H1 (cell line): ENCODE measurements at regions not wholly inside any gene's neighbourhood (a gene's known extent, or its start where the extent isn't known, plus 50 kb on each side); places are given as distances from the start of the nearest gene placed in this dataset.

Source experiments
- CTCF ChIA-PET: fragments of 300-600 bp; sonication (Branson Sonifier 250); formaldehyde crosslinking; loops from one replicate; lab custom pipeline; 2021; ENCODE audit not compliant: partially characterized antibody; lab: Charles Lee
- POLR2A ChIA-PET: fragments of 300-600 bp; sonication (Branson Sonifier 250); formaldehyde crosslinking; loops from one replicate; lab custom pipeline; 2021; ENCODE audit warnings: inconsistent platforms; ENCODE audit not compliant: partially characterized antibody; lab: Charles Lee
- DNase-seq, 2 experiments: peaks; one replicate each; pipeline versions ENCODE4 v3.0.0 to v3.0.0-alpha.2; 2010 to 2022; ENCODE audit warnings: low spot score in 2 of 2, low read depth in 1 of 2, mixed read lengths in 1 of 2
- FAIRE-seq: peaks from 2 replicates; lab custom pipeline; 2011; peaks lifted over from hg19 to GRCh38; lab: Jason Lieb, UNC
- H2AFZ ChIP-seq: 2 replicates; pipeline ENCODE4 v1.8.1; 2012; ENCODE audit warnings: low read length, inconsistent platforms
- H2AK5ac ChIP-seq: 2 replicates; pipeline ENCODE4 v1.6.1; 2013; ENCODE audit warnings: low read depth, low read length
- H2BK120ac ChIP-seq: replicated peaks from 2 replicates; pipeline ENCODE3; 2013; ENCODE audit warnings: low read depth, low read length, inconsistent platforms
- H2BK12ac ChIP-seq: 2 replicates; pipeline ENCODE4 v1.6.1; 2013; ENCODE audit warnings: low read depth, low read length
- H2BK15ac ChIP-seq: 2 replicates; pipeline ENCODE4 v1.6.1; 2013; ENCODE audit warnings: low read length
- H2BK20ac ChIP-seq: 2 replicates; pipeline ENCODE4 v1.6.1; 2013; ENCODE audit warnings: low read length
- H2BK5ac ChIP-seq: 2 replicates; pipeline ENCODE4 v1.6.1; 2013; ENCODE audit warnings: low read depth, low read length
- H3K14ac ChIP-seq: 2 replicates; pipeline ENCODE4 v1.6.1; 2013; ENCODE audit warnings: inconsistent platforms; ENCODE audit not compliant: insufficient read length
- H3K18ac ChIP-seq: 2 replicates; pipeline ENCODE4 v1.6.1; 2013; ENCODE audit warnings: low read length; ENCODE audit errors: extremely low read depth
- H3K23ac ChIP-seq: 2 replicates; pipeline ENCODE4 v1.6.1; 2013; ENCODE audit warnings: inconsistent platforms; ENCODE audit not compliant: insufficient read length
- H3K23me2 ChIP-seq: 2 replicates; pipeline ENCODE4 v1.6.1; 2013; ENCODE audit warnings: low read depth, low read length
- H3K27ac ChIP-seq: 2 replicates; pipeline ENCODE4 v1.6.1; 2011; ENCODE audit warnings: low read depth, low read length, inconsistent platforms
- H3K27me3 ChIP-seq, 4 experiments: replicated peaks in 1 of 4; 1 replicate in 1 of 4; 2 replicates in 3 of 4; pipeline versions ENCODE4 v1.6.1 to v1.8.1; 2011 to 2013; ENCODE audit warnings: low read length in 3 of 4, mild to moderate bottlenecking in 3 of 4, inconsistent platforms in 2 of 4, mixed read lengths in 2 of 4, moderate library complexity in 1 of 4; ENCODE audit not compliant: control insufficient read depth in 3 of 4, insufficient read depth in 3 of 4; ENCODE audit errors: extremely low read depth in 1 of 4
- H3K36me3 ChIP-seq, 4 experiments: 2 replicates each; pipeline versions ENCODE4 v1.6.1 to v1.8.1; 2011 to 2013; ENCODE audit warnings: mild to moderate bottlenecking in 4 of 4, low read length in 3 of 4, moderate library complexity in 2 of 4, control low read depth in 1 of 4, inconsistent platforms in 1 of 4; ENCODE audit not compliant: insufficient read depth in 4 of 4, control insufficient read depth in 2 of 4
- H3K4ac ChIP-seq: replicated peaks from 2 replicates; pipeline ENCODE3; 2013; ENCODE audit warnings: low read length, low read depth, mixed read lengths, inconsistent platforms; ENCODE audit not compliant: insufficient read length
- H3K4me1 ChIP-seq, 4 experiments: replicated peaks in 1 of 4; 1 replicate in 1 of 4; 2 replicates in 3 of 4; pipeline versions ENCODE4 v1.6.1 to v1.8.1; 2011 to 2013; ENCODE audit warnings: low read length in 3 of 4, inconsistent platforms in 2 of 4, mixed read lengths in 1 of 4; ENCODE audit not compliant: insufficient read depth in 4 of 4, control insufficient read depth in 3 of 4
- H3K4me2 ChIP-seq, 2 experiments: 2 replicates each; pipeline versions ENCODE4 v1.6.1 to v1.8.1; 2011 to 2013; ENCODE audit warnings: low read depth in 2 of 2, low read length in 2 of 2, control low read depth in 1 of 2, inconsistent platforms in 1 of 2, mild to moderate bottlenecking in 1 of 2; ENCODE audit not compliant: insufficient read depth in 1 of 2
- H3K4me3 ChIP-seq, 4 experiments: fragments of 200-600, 300-600 bp in 1 of 4; sonication (generic), shearing (Covaris generic), sonication (Bioruptor Twin) in 1 of 4; 2 replicates each; pipeline versions ENCODE4 v1.5.1 to v1.8.1; 2011 to 2016; ENCODE audit warnings: low read length in 4 of 4, low read depth in 3 of 4, control low read depth in 2 of 4, inconsistent platforms in 2 of 4, mild to moderate bottlenecking in 2 of 4, mixed read lengths in 1 of 4, moderate library complexity in 1 of 4; ENCODE audit not compliant: insufficient read depth in 2 of 4; ENCODE audit errors: extremely low read depth in 1 of 4
- H3K56ac ChIP-seq: replicated peaks from 2 replicates; pipeline ENCODE3; 2013; ENCODE audit warnings: low read depth, mild to moderate bottlenecking, mixed read lengths, low read length, inconsistent platforms; ENCODE audit not compliant: insufficient read length
- H3K79me1 ChIP-seq: 2 replicates; pipeline ENCODE4 v1.6.1; 2013; ENCODE audit warnings: low read depth, low read length, control low read depth
- H3K79me2 ChIP-seq, 2 experiments: 2 replicates each; pipeline versions ENCODE4 v1.6.1 to v1.8.1; 2012 to 2013; ENCODE audit warnings: low read length in 2 of 2, mild to moderate bottlenecking in 2 of 2, inconsistent platforms in 1 of 2; ENCODE audit not compliant: insufficient read depth in 2 of 2, control insufficient read depth in 1 of 2
- H3K9ac ChIP-seq, 4 experiments: replicated peaks in 1 of 4; 1 replicate in 1 of 4; 2 replicates in 3 of 4; pipeline versions ENCODE4 v1.6.1 to v1.8.1; 2011 to 2013; ENCODE audit warnings: low read depth in 3 of 4, low read length in 3 of 4, control low read depth in 2 of 4, mild to moderate bottlenecking in 2 of 4, moderate library complexity in 2 of 4, inconsistent platforms in 1 of 4; ENCODE audit errors: extremely low read depth in 1 of 4
- H3K9me3 ChIP-seq, 2 experiments: 2 replicates each; pipeline versions ENCODE4 v1.6.1 to v1.8.1; 2012 to 2013; ENCODE audit warnings: mild to moderate bottlenecking in 2 of 2, moderate library complexity in 2 of 2, control low read depth in 1 of 2, inconsistent platforms in 1 of 2, low read depth in 1 of 2, low read length in 1 of 2, mixed read lengths in 1 of 2; ENCODE audit not compliant: insufficient read depth in 2 of 2
- H4K20me1 ChIP-seq, 2 experiments: replicated peaks in 1 of 2; 2 replicates each; pipeline versions ENCODE3 to v1.8.1; 2011 to 2013; ENCODE audit warnings: inconsistent platforms in 2 of 2, low read length in 2 of 2, mild to moderate bottlenecking in 1 of 2; ENCODE audit not compliant: insufficient read depth in 2 of 2, control insufficient read depth in 1 of 2
- H4K5ac ChIP-seq: 2 replicates; pipeline ENCODE4 v1.6.1; 2013; ENCODE audit warnings: low read length, low read depth, mixed read lengths, inconsistent platforms; ENCODE audit not compliant: insufficient read length
- H4K8ac ChIP-seq: 2 replicates; pipeline ENCODE4 v1.8.0; 2013; ENCODE audit warnings: mild to moderate bottlenecking, moderate library complexity, low read length, inconsistent platforms; ENCODE audit not compliant: insufficient read depth; ENCODE audit errors: extremely low read depth
- H4K91ac ChIP-seq: replicated peaks from 2 replicates; pipeline ENCODE3; 2013; ENCODE audit warnings: low read length, mixed read lengths, inconsistent platforms; ENCODE audit not compliant: insufficient read length
- CBX5 ChIP-seq: fragments of 300-800, 300-1000 bp; sonication (generic); IDR thresholded peaks from 2 replicates; pipeline ENCODE4 v1.7.1; 2016; ENCODE audit warnings: antibody characterized with exemption, low read length, low read depth
- FOSL1 ChIP-seq: IDR thresholded peaks from 2 replicates; pipeline ENCODE4 v1.6.1; 2011; ENCODE audit warnings: mild to moderate bottlenecking, low read depth, low read length, moderate library complexity; ENCODE audit not compliant: insufficient read depth
- RBBP5 ChIP-seq: IDR thresholded peaks from 2 replicates; pipeline ENCODE4 v1.7.1; 2012; ENCODE audit warnings: low read depth, mild to moderate bottlenecking, inconsistent platforms, low read length, moderate library complexity, borderline replicate concordance
- RFX5 ChIP-seq: IDR thresholded peaks from 2 replicates; pipeline ENCODE4 v1.6.1; 2011; ENCODE audit warnings: low read depth, low read length, improper control_type of control experiment, borderline replicate concordance
- SIRT6 ChIP-seq: IDR thresholded peaks from one replicate; pipeline ENCODE4 v1.7.1; 2012; ENCODE audit warnings: low read length, inconsistent platforms
- SP1 ChIP-seq: IDR thresholded peaks from 2 replicates; pipeline ENCODE4 v1.6.1; 2011; ENCODE audit warnings: low read depth, low read length
- SUZ12 ChIP-seq: fragments of 200-600 bp; sonication (generic); IDR thresholded peaks from 2 replicates; pipeline ENCODE4 v1.6.1; 2012; ENCODE audit warnings: mild to moderate bottlenecking, inconsistent platforms, low read length, moderate library complexity, mixed read lengths
- TEAD4 ChIP-seq: IDR thresholded peaks from 2 replicates; pipeline ENCODE4 v1.6.1; 2012; ENCODE audit warnings: low read depth, low read length, inconsistent platforms, mixed read lengths
- WGBS, 2 experiments: shearing (Covaris generic) in 1 of 2; methylation state at CpG; one replicate each; pipeline versions ENCODE4 v1.1.6 to v1.1.7; 2013 to 2015; ENCODE audit warnings: low lambda C conversion rate in 2 of 2, mixed read lengths in 2 of 2, inconsistent platforms in 1 of 2, low coverage in 1 of 2, missing lambda C conversion rate in 1 of 2; ENCODE audit not compliant: insufficient replicate concordance in 2 of 2, insufficient coverage in 1 of 2, insufficient read length in 1 of 2; ENCODE audit errors: extremely low coverage in 1 of 2, missing lambda C conversion rate in 1 of 2; 5-methylcytosine and 5-hydroxymethylcytosine counted together

DNA sequence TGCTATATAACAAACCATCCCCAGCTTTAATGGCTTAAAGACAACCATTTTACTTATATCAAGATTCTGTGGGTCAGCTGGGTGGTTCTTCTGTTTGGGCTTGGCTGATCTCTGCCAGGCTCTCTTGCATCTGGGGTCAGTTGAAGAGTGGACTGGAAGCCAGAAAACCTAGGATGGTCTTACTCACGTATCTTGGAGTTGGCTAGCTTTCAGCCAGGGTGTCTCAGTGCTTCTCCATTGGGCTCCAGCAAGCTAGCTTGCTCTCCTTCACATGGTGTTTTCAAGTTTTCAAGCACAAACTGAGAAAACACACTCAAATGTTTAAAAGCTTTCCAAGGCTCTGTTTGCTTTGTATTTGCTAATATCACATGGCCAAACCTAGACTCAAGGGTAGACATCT is 146.8 kb downstream of the PIK3R1 start:
- H3K79me1 ChIP-seq, result no peaks in the 10 kb centered on the region
- H2BK20ac ChIP-seq, result no peak overlapping the region
- H3K56ac ChIP-seq, result no peak overlapping the region
- no peaks in the 10 kb centered on the region for H3K23me2 ChIP-seq
- H4K5ac ChIP-seq, result no peak overlapping the region
- H3K23ac ChIP-seq, result no peak overlapping the region
- H3K9ac ChIP-seq, result no peak overlapping the region
- no peak overlapping the region for H4K91ac ChIP-seq
- FAIRE-seq (no peak), DNase-seq (no peak)
- no peak overlapping the region for H3K27ac ChIP-seq
- H3K18ac ChIP-seq, result no peak overlapping the region
- no peak overlapping the region for H2BK15ac ChIP-seq
- H3K79me2 ChIP-seq, result no peaks in the 10 kb centered on the region
- H4K20me1 ChIP-seq, result no peaks in the 10 kb centered on the region
- no peak overlapping the region for H2BK5ac ChIP-seq
- H3K4me3 ChIP-seq, result no peak overlapping the region
- H2AFZ ChIP-seq, result no peak overlapping the region
- H3K4me1 ChIP-seq, result no peaks in the 10 kb centered on the region
- no peaks in the 10 kb centered on the region for H3K9me3 ChIP-seq
- no peak overlapping the region for H3K4ac ChIP-seq
- CTCF ChIA-PET, result interaction anchor here (0.8 kb wide), 1 partner anchor 76 kb away, joined by 3 read pairs; no protein-coding TSS in a partner anchor
- H3K27me3 ChIP-seq, result no peaks in the 10 kb centered on the region
- POLR2A ChIA-PET, result no interaction called here
- H2AK5ac ChIP-seq, result no peak overlapping the region
- no peak overlapping the region for H2BK12ac ChIP-seq
- H3K36me3 ChIP-seq, result no peaks in the 10 kb centered on the region
- WGBS, 2 experiments, result 100% methylated on average over 1 of the region's 1 CpG; no CpG with 5 or more reads in 1 of the 2 experiments
- no peak overlapping the region for H3K4me2 ChIP-seq
- H3K14ac ChIP-seq, result no peak overlapping the region
- H2BK120ac ChIP-seq, result no peak overlapping the region
- no peak overlapping the region for H4K8ac ChIP-seq
- TF ChIP-seq TEAD4, result no peak
- TF ChIP-seq SP1, result no peak
- TF ChIP-seq CBX5, result no peak
- no peak for TF ChIP-seq FOSL1
- TF ChIP-seq RFX5, result no peak
- TF ChIP-seq RBBP5, result no peak
- TF ChIP-seq SIRT6, result no peak
- TF ChIP-seq SUZ12, result no peak
